GM19452 (cell line): ENCODE measurements at regions not wholly inside any gene's neighbourhood (a gene's known extent, or its start where the extent isn't known, plus 50 kb on each side); places are given as distances from the start of the nearest gene placed in this dataset.

Source experiments
- ATAC-seq: cut with Tn5 transposase; IDR thresholded peaks from one replicate; pipeline ENCODE4 v1.9.1; 2021; ENCODE audit not compliant: unreplicated experiment

DNA sequence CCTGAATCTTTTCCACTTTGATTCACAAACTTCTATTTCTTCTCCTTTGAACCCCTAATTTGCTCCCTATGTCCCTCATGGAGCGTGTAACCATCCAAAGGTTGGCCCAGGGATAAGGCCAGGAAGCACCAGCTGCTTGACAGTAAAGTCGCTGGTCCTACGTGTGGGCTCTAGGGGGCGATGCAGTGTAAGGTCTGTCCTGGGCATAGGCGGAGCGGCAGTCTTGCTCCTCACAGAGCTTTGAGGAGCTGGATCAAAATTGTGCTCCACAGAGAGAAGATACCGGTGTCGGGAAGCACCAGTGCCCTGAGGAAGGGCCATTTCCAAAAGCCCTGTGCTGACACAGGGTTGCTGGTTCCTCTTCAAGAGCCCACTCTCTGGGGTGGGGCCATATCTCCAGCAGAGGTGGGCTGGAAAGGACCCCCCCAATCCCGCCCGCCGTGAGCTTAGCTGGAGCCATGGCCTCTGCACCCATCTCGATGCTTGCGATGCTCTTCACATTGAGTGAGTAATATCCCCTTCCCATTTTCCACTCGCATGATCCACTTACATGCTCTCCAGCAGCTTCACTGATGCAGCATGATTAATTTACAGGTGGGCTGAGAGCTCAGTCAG, 49.9 kb upstream of the OR4E1 start:
- ATAC-seq, result no peak
